Stimulated activated CD4-positive, alpha-beta T cell treated with anti-CD3 and anti-CD28 coated beads, Interleukin-4, amount 100 ng/mL, for 24 hours (primary cell): ENCODE measurements at regions not wholly inside any gene's neighbourhood (a gene's known extent, or its start where the extent isn't known, plus 50 kb on each side); places are given as distances from the start of the nearest gene placed in this dataset.
"Not testable (repeated sequence)": the region's sequence is repeated elsewhere in the genome, so short reads cannot be mapped to it uniquely, and the experiment has no call there.

ENCODE experiments used
- DNase-seq: peaks from one replicate; pipeline ENCODE4 v3.0.0-alpha.2; 2020

- no peak for DNase-seq
These were observed 1099.5 kb downstream of the PLA2G4A start for GRCh38 chr1:187928288-187928687.

GRCh38 chr1:187928696-187929095, 1099.9 kb downstream of the PLA2G4A start:
- DNase-seq: no peak

- DNase-seq: no peak
These were observed 1103.0 kb downstream of the PLA2G4A start for GRCh38 chr1:187931776-187932175.

GRCh38 chr1:187933562-187934419, 1105.0 kb downstream of the PLA2G4A start:
- no peak for DNase-seq

- no peak for DNase-seq
These were observed 1107.9 kb downstream of the PLA2G4A start for GRCh38 chr1:187936667-187937066.

GRCh38 chr1:187938092-187938491, 1109.3 kb downstream of the PLA2G4A start:
- no peak for DNase-seq

GRCh38 chr1:187942986-187943385, 1114.2 kb downstream of the PLA2G4A start:
- no peak for DNase-seq

- DNase-seq: no peak
These were observed 1115.1 kb downstream of the PLA2G4A start for GRCh38 chr1:187943606-187944403.

- DNase-seq: not testable (repeated sequence)
These were observed 1117.9 kb downstream of the PLA2G4A start for GRCh38 chr1:187946661-187947060.

GRCh38 chr1:187947359-187947758, 1118.6 kb downstream of the PLA2G4A start:
- no peak for DNase-seq

GRCh38 chr1:187948170-187948794, 1119.5 kb downstream of the PLA2G4A start:
- no peak for DNase-seq

GRCh38 chr1:187949567-187949966, 1120.8 kb downstream of the PLA2G4A start:
- no peak for DNase-seq

- DNase-seq: no peak
These were observed 1123.1 kb downstream of the PLA2G4A start for GRCh38 chr1:187951817-187952216.

GRCh38 chr1:187952446-187952845, 1123.7 kb downstream of the PLA2G4A start:
- DNase-seq: no peak

GRCh38 chr1:187956975-187957374, 1128.2 kb downstream of the PLA2G4A start:
- no peak for DNase-seq

- no peak for DNase-seq
These were observed 1129.5 kb downstream of the PLA2G4A start for GRCh38 chr1:187958207-187958606.

GRCh38 chr1:187959062-187959461, 1130.3 kb downstream of the PLA2G4A start:
- DNase-seq: no peak

- no peak for DNase-seq
These were observed 1131.4 kb downstream of the PLA2G4A start for GRCh38 chr1:187960125-187960638.

- DNase-seq: no peak
These were observed 1133.1 kb downstream of the PLA2G4A start for GRCh38 chr1:187961895-187962294.

GRCh38 chr1:187971851-187972250, 1143.1 kb downstream of the PLA2G4A start:
- no peak for DNase-seq

GRCh38 chr1:187977298-187977697, 1148.5 kb downstream of the PLA2G4A start:
- DNase-seq: no peak

GRCh38 chr1:187985145-187985896, 1156.6 kb downstream of the PLA2G4A start:
- no peak for DNase-seq
